NCI-H345 (cell line): ENCODE measurements at regions not wholly inside any gene's neighbourhood (a gene's known extent, or its start where the extent isn't known, plus 50 kb on each side); places are given as distances from the start of the nearest gene placed in this dataset.

Experiments
- DNase-seq: peaks from one replicate; lab custom pipeline; 2025; lab: John Stamatoyannopoulos, UW

DNA sequence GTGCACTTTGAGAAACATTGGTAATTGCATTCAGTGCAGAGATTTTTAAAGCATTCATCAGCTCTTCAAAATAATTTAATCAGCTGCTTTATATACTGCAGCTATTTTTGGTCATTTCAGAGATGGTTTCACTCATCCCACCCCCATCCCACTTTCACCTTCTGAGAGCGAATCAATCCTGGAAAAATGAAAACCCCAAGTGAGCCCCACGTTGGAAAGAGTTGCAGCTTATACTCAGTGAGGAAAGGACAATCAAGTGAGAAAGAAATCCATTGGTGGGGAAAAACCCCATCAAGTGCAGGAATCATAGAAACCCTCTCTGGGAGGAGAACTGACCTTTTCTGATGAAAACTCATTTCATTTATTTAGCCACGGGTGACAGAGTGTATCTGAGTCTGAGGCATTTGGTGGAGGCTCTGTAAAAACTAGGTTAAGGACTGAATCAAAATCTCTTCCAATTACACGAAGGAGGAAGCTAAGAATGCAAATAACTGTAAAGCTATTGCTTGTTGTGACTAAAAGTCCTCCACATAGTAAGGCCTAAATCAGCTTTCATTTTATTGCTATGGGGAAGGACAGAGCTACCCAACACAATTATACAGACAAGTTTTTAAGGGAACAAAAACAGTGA is 240.4 kb upstream of the PGRMC2 start:
- no peak for DNase-seq

DNA sequence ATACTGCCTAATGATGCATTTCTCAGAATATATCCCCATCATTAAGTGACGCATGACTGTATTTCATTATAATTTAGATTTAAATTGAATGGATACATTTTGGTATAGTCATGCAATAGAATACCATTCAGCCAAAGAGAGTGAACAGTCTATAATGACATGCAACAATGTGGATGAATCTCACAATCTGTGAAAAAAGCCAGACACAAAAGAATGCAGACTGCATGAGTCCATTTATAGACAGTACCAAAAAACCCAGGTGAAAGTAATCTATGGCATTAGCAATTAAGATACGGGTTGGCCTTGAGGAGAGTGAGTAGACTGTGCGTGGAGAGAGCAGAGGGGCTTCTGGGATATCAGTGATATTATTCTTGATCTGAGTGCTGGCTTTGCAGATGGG is 239.7 kb upstream of the PGRMC2 start:
- DNase-seq: no peak

DNA sequence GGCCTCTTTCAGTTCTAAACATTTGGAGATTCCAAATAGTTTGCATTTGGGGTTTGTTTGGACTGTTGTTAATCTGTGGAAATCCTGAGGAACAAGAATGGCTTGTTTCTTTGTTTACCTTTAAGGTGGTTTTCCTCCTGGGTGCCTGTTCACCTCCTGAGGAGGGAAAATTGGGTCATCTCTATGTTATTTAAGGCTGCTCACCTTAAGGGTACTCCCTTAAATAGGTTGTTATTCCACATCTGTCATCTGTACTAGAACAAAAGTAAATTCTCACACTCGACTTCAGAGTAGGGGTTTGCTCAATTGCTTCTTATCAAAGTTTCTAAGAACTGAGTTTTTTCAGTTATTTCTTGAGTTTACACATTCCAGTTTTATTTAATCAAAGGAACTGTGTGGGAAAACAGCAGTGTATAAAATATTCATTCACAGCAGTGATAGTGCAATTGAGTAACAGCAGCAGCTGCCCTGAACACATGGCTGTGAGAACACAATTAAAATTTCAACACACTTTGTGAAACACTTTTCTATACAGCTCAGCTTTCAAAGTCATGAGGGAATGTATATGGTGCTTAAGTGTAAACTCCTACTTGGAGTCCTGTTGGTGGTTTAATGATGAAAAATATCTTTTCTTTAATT is 238.5 kb upstream of the PGRMC2 start:
- DNase-seq: no peak

DNA sequence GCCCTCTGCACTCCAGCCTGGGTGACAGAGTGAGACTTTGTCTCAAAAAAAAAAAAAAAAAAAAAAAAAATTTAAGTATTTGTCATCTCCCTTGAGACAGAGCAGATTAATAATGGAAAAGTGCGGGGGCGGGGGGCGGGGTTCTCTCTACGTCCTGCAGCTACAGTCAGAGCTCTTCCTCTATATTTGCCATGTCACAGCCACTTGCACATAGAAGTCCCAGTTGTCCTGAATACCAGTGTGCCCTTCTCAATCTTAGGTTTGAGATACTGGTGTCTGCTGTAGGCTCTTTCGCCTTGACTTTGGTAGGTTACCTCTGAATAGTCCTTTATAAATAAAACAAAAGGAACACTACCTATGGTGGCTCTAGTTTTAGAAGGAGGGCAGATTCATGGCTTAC is 237.8 kb upstream of the PGRMC2 start:
- DNase-seq: no peak

DNA sequence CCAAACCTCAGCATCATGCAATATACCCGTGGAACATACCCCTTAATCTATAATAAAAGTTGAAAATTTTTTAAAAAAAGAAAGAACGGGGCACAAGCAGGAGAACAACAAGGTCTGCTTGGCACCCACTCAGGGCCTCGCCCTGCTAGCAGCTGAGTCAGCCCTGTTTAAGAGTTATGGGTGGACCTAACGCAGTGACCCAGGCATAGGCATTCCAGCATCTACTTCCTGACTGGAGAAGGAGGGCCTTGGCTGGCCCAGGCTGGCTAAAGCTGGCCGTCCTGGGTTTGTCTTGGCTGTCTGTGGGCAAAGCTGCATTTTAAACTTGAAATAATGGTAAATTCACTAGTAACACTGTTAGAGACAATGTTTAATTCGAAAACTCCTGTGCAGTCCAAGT is 236.7 kb upstream of the PGRMC2 start:
- DNase-seq: no peak

DNA sequence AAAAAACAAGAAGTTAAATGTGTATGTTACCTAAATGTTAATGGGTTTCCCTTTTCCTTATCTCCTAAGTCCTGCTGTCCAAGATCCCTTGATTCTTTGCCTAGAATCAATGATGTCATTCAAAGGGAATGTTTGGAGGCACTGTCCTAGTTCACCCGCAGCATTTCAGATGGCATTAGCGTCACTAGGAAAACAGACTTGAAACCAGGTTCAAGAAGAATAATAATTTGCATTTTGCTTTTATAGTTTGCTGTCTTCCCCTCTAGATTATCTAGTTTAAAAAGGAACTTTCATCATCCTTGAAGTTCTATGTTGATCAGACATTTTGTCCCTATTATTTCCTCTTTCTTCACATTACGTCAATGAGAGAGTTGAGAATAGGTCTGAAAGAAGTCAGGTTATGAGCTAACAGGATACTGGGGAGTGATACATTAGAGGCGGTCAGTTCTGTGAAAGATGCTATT is 234.1 kb upstream of the PGRMC2 start:
- no peak for DNase-seq

GRCh38 chr4:128521156-128521555 is 233.5 kb upstream of the PGRMC2 start:
- DNase-seq: no peak

GRCh38 chr4:128519163-128519830 is 231.7 kb upstream of the PGRMC2 start:
- DNase-seq: no peak

DNA sequence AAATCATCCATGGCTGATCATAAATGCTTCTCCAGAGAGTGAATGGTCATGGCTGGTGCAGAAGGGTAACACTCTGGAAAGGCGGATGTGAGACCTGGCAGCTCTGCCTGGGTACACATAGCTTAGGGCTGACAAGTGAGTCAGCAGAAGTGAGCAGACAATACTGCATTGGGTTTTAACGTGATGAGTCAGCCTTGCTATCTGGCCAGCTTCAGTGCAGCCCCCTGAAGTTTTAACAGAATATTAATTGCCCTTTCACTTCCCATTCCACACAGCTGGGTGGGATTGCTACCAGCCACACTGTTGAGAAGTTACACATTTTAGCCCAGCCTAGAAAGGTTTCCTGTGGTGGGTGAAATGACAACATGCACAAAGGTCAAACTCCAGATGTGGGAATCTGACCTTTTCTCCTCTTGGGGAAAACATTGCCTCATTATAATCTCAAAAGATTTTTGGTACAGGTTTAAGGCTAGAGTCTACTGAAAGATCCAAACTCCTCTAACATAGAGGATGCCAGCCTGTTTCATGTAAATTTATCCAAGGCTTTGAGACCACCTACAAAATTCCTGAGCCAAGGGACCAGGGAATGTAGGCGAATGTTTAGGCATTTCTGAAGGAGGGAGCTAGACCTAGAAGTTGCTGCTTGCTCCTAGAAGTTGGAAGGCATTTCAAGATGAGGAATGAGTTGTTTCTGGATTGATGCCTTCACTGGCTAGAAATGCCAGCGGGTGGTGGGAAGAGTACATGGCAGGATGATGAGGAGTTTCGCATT is 230.3 kb upstream of the PGRMC2 start:
- no peak for DNase-seq

DNA sequence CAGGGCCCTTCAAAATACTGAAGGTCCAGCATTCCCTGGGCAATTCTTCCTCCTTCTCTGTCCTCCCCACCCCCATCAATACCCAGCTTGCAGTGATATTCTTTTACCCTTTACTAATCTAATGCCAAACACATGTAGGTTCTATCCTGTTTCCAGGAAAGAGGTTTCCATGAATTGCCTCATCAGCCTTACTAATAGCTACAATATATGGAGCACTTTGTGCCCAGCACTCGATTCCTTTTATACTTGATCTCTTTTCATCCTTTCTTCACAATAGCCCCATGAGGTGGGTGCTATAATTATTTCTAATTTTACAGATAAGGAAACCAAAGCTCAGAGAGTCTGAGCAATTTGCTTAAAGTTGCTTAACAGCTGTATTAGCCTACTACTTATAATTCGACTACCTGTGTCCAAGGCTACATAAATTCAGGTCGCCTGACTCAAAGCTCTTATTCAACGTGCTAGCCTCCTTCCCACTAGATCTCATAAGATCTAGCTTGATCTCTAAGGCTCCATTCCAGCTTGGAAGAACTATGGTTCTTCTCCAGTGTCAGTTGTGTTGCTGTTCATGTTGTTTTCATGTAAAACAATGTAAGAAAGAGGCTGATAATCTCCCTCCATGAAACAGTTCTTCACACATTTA is 229.6 kb upstream of the PGRMC2 start:
- DNase-seq: no peak

DNA sequence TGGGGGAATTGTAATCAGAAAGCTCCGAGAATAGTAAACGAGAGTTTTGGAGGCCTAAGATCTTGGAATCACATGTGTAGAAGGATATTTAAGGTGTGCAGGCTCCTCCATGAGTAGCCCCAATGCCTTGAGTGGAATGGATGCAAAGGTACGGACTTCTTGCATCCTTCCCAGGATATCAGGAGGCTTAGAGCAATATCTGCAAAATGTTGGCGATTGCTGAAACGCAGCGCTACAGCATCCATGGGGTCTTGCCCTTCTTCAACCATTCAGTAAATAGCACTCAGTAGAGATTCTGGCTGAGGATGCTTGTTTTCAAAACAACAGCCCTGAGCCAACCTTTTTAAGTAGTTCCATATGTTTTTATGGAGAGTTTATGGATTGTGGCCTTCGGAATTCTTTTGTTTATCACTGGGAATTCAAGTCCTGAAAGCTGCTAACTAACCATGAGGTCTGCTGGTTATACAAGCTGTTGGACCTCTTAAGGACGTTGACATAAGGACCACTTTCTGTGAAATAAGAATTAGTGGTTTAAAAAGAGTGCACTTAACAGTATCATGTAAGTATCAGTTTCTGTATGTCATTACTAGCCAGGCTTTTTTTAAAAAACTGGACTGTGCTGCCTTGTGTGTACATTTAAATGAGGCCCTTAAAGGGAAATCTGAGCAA is 228.8 kb upstream of the PGRMC2 start:
- no peak for DNase-seq

DNA sequence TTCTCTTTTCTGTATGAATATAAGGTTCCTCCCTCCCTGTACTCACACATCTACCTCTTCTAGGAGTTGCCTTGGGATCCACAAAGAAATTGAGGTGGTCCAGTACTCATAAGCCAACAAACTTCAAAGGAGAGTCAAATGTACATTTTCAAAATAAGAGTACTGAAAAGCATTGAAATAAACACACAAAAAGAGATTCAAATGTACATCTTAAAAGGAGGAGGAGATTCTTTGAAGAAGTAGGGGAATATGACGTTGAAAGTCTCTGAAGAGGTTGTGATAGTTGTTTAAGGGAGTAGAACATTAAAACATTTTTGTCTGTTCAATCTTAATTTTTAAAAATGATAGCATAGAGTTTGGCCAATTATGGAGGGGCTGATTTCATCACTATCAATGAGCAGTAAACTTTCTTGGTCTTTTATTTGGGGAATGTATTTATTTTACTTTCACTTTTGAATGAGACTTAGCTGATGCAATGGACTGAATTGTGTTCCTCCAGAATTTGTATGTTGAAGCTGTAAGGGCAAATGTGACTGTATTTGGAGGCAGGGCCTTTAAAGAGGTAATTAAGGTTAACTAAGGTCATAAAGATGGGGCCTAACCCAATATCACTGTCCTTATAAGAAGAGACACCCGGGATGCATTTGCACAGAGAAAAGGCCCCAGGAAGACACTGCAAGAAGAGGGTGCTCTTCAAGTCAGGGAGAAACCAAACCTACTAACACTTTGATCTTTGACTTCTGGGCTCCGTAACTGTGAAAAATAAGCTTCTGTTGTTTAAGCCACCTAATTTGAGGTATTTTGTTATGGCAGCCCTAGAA is 226.3 kb upstream of the PGRMC2 start:
- no peak for DNase-seq

- DNase-seq: no peak
These were observed 225.2 kb upstream of the PGRMC2 start for GRCh38 chr4:128512767-128513322.

DNA sequence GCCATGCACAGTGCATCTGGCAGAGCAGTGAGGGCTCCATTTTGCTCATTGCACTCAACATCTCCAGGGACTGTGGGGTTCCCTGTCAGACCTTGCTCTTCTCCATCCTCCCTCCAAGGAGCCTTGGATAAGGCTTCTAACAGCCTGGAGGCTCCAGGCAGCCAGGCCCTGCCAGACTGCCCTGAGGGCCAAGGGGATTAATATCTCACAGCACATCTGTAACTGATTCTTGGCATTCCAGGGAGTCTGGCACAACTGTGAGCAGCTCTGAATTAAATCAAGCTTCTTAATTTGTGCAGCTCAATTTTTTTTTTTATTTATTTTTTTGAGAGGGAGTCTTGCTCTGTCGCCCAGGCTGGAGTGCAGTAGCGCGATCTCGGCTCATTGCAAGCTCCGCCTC is 224.5 kb upstream of the PGRMC2 start:
- DNase-seq: no peak

DNA sequence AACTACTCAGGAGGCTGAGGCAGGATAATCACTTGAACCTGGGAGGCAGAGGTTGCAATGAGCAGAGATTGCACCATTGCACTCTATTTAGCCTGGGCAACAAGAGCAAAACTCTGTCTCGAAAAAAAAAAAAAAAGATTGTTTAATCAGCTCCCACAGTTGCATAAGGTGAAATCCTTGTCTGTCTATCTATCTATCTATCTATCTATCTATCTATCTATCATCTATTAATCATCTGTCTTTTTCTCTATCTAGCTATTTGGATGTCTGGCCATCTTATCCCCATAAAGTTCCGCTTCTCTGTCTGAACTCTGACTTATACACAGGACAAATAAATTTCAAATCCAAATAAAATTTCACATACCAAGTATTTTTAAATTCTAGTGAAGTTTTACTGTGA is 223.2 kb upstream of the PGRMC2 start:
- DNase-seq: no peak

GRCh38 chr4:128502818-128503527 is 215.4 kb upstream of the PGRMC2 start:
- DNase-seq: no peak

DNA sequence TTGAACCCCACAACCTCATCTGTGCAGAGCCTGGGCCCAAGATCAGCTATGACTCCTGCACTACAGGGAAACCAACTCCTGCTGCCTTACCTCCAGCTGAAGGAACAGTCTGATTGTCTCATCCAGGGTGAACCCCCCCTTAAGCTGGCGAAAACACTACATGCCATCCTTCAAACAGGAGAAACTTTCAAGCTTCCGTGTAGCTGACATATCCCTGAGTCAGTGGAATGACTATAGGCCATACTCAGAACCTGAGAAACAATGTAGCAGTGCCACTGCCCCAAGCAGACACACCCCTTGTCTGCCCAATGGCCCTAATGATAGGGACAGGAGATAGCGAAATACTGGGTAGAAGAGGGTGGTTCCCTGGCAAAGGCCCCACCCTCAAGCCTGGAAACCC is 213.6 kb upstream of the PGRMC2 start:
- DNase-seq: no peak

DNA sequence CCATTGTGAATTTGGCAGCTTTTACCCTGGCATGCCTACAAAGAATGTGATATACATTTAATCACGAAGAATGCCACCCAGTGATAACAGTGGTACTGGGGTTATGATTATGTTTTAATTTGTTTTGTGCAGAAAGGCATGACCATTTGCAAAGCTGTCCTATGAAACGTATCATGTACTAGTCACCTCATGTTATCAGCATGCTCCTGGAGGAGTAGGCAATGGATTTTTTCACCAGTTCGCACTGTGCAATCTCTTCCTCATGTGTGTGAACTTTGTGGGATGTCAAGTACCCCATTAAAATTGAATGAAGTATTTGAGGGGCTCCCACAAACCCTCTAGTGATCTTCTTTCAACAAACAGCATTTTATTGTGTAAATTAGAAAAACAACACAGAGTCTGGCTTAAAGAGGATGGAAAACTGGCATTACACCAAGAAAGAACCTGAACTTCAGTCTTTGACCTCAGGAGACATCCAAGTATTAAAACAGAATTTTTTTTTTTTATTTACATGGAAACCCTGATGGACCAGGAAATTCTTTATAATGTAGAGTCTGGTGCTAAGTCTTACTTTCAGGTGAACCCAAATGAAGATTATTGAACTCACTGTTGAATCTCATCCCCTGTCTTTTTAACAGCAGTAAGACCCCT is 200.6 kb upstream of the PGRMC2 start:
- DNase-seq: no peak

DNA sequence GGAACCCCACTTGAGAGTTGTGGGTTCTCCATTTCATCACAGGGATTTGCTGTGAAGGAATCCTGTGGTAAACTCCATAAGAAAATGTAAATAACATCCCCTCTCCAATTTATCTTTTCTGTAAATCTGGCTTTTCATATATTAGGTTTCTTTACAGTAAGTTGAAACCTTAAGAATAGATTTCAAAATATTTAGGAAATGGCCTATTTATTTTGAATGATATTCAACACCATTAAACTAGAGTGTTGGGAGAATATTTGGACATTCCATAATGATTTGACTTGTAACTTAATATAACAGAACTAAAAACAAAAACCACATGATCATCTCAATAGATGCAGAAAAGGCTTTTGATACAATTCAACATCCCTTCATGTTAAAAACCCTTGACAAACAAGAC is 197.3 kb upstream of the PGRMC2 start:
- DNase-seq: no peak
